ENCODE measurements at regions not wholly inside any gene's neighbourhood (a gene's known extent, or its start where the extent isn't known, plus 50 kb on each side); places are given as distances from the start of the nearest gene placed in this dataset.

DNA sequence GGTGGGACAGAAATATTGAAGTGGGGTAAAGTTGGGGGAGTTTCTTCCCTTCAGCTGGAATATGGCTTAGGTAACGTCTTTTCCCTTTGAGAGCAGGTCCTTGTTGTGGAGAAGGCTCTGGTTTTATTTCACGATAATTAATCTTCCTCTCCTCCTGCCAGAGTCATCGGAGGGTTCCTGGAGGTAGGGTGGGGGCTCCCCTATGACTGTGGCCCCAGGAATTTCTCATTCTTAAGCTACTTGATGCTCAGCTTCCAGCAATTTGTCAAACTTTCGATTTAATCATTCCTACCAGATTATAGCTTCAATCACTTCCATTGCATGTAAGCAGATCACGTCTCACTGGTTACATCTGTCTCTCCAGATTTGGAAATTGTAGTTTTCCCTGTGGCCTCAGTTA, 242.8 kb upstream of the PLET1 start:
- no peak overlapping the region for H3K4me3 ChIP-seq
- H3K4me1 ChIP-seq = no peaks in the 10 kb centered on the region
- H3K36me3 ChIP-seq = no peaks in the 10 kb centered on the region
- 67 to 71% methylated on average over 5 of the region's 5 CpGs for WGBS, 2 donors (ENCODE audit: low coverage in 1 of 2)
- H3K27me3 ChIP-seq = no peaks in the 10 kb centered on the region
- H3K9me3 ChIP-seq = no peaks in the 10 kb centered on the region
- TF ChIP-seq EP300 (IDR thresholded peaks at IDR 0.05) (no peak), POLR2A (IDR thresholded peaks at IDR 0.05) (no peak)
- TF ChIP-seq, protein P1, sequence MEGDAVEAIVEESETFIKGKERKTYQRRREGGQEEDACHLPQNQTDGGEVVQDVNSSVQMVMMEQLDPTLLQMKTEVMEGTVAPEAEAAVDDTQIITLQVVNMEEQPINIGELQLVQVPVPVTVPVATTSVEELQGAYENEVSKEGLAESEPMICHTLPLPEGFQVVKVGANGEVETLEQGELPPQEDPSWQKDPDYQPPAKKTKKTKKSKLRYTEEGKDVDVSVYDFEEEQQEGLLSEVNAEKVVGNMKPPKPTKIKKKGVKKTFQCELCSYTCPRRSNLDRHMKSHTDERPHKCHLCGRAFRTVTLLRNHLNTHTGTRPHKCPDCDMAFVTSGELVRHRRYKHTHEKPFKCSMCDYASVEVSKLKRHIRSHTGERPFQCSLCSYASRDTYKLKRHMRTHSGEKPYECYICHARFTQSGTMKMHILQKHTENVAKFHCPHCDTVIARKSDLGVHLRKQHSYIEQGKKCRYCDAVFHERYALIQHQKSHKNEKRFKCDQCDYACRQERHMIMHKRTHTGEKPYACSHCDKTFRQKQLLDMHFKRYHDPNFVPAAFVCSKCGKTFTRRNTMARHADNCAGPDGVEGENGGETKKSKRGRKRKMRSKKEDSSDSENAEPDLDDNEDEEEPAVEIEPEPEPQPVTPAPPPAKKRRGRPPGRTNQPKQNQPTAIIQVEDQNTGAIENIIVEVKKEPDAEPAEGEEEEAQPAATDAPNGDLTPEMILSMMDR (IDR thresholded peaks at IDR 0.05) = no peak
- no peak for ATAC-seq
- H3K27ac ChIP-seq = no peak overlapping the region

DNA sequence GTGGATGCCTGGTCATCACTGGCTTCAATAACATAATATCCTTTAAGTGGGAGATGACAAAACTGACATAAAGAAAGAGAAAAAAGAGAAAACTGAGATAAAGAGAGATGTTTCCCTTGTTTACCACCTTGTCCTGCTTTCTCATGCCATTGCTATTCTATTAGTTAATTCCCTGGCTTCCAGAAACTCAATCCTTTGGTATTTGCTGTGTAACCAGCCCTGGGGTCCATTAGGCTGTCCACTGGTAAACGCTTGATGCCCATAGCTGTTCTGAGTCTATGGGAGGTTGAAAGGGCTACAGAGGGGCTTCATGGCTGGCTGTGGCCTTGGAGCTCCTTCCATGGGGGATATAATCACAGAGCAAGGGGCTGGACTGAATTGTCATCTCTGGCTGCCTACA, 243.4 kb upstream of the PLET1 start:
- Histone ChIP-seq H3K4me3 (no peak overlapping the region), H3K27ac (no peak overlapping the region), H3K9me3 (no peaks in the 10 kb centered on the region), H3K4me1 (no peaks in the 10 kb centered on the region), H3K27me3 (no peaks in the 10 kb centered on the region), H3K36me3 (no peaks in the 10 kb centered on the region)
- no peak for TF ChIP-seq EP300 (IDR thresholded peaks at IDR 0.05)
- TF ChIP-seq POLR2A (IDR thresholded peaks at IDR 0.05) = no peak
- TF ChIP-seq, protein P1 (IDR thresholded peaks at IDR 0.05) = no peak
- no peak for TF ChIP-seq POLR2AphosphoS5 (IDR thresholded peaks at IDR 0.05)
- ATAC-seq = no peak
- 86 to 100% methylated on average over 1 of the region's 1 CpG for WGBS, 2 donors (ENCODE audit: low coverage in 1 of 2)

DNA sequence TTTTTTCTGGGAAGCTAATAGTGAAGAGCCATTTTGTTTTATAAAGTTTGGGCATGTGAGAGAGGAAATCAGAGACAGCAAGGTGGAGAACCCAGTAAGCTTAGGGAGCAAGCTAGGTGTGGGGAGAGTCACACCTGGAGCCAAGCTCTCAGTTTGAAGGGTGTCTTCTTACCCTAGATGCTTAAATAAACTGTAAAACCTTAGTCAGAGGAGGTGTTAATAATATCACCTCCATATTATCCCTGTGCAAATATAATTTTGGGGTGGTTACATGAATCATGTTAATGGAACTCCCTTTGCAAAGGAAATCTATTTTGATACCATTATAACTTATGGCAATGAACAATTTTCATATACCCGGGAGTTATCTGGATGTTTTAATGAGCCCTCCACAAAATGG, 246.2 kb upstream of the PLET1 start:
- TF ChIP-seq POLR2AphosphoS5 (IDR thresholded peaks at IDR 0.05) (no peak), POLR2A (IDR thresholded peaks at IDR 0.05) (no peak), EP300 (IDR thresholded peaks at IDR 0.05) (no peak)
- TF ChIP-seq, protein P1 (IDR thresholded peaks at IDR 0.05) = no peak

DNA sequence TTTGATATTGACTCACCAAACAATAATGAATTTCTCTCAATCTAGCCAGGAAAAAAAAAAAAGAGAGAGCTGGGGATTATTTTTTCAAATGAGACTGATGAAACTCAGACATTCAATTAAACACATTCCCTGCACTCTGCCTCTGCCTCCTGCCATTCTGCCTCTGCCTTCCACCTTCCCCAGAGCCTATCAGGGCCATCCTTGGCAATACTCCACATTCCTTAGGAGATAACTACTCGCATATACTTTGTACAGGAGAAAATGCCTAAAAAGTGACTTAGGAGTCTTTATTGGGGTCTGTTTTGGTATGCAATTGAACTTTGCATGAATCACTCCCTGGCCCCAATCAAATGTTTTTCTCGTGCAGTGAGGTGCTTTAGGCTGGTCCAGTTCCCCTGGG, 246.6 kb upstream of the PLET1 start:
- no peak for ATAC-seq
- no peak overlapping the region for H3K27ac ChIP-seq

More for the DNA sequence above, 246.2 kb upstream of the PLET1 start:
- Histone ChIP-seq H3K4me1 (no peaks in the 10 kb centered on the region), H3K36me3 (no peaks in the 10 kb centered on the region), H3K4me3 (no peak overlapping the region), H3K27me3 (no peaks in the 10 kb centered on the region), H3K9me3 (no peaks in the 10 kb centered on the region), H3K27ac (no peak overlapping the region)
- ATAC-seq = no peak
- WGBS, 2 donors (ENCODE audit: low coverage in 1 of 2) = 75 to 80% methylated on average over 1 of the region's 1 CpG

DNA sequence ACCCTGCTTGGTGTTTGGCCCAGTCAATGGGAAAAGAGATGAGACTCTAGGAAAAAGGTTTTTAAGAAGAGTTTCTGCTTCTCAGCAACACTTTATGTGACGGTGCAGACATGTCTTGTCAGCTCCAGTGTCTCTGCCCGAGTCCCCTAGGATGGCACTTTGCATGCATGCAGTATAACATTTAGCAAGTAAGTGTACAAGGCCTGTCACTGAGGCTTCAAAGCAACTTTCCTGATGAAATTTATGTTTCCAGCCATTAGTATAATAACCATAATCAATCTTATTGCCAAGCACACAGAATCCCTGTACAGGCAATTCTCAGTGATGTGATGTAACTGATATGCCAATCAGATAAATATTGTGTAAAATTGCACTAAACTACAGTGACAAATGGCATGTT, 248.1 kb upstream of the PLET1 start:
- WGBS, 2 donors (ENCODE audit: low coverage in 1 of 2) = 72 to 95% methylated on average over 2 of the region's 2 CpGs
- TF ChIP-seq, protein P1 (IDR thresholded peaks at IDR 0.05) = no peak
- no peak for TF ChIP-seq EP300 (IDR thresholded peaks at IDR 0.05)
- Histone ChIP-seq H3K9me3 (no peaks in the 10 kb centered on the region), H3K4me1 (no peaks in the 10 kb centered on the region), H3K27me3 (no peaks in the 10 kb centered on the region), H3K36me3 (no peaks in the 10 kb centered on the region), H3K27ac (no peak overlapping the region), H3K4me3 (no peak overlapping the region)
- ATAC-seq = no peak

More for the DNA sequence above, 246.6 kb upstream of the PLET1 start:
- Histone ChIP-seq H3K4me3 (no peak overlapping the region), H3K36me3 (no peaks in the 10 kb centered on the region), H3K9me3 (no peaks in the 10 kb centered on the region), H3K27me3 (no peaks in the 10 kb centered on the region), H3K4me1 (no peaks in the 10 kb centered on the region)
- no peak for TF ChIP-seq EP300 (IDR thresholded peaks at IDR 0.05)
- TF ChIP-seq POLR2A (IDR thresholded peaks at IDR 0.05) = no peak
- TF ChIP-seq POLR2AphosphoS5 (IDR thresholded peaks at IDR 0.05) = no peak
- TF ChIP-seq, protein P1 (IDR thresholded peaks at IDR 0.05) = no peak
- 33 to 38% methylated on average over 1 to 2 of the region's 2 CpGs for WGBS, 2 donors (ENCODE audit: low coverage in 1 of 2)
